Endothelial cell of umbilical vein (primary cell): ENCODE measurements at regions not wholly inside any gene's neighbourhood (a gene's known extent, or its start where the extent isn't known, plus 50 kb on each side); places are given as distances from the start of the nearest gene placed in this dataset.

Experiments
- BruUV-seq: library from RNA; stranded (reverse); fragments of 400-500 nt; replicated peaks from 2 replicates; lab custom pipeline; 2021; lab: Mats Ljungman, UMichigan
- CTCF ChIA-PET: fragments of 300-600, 350-600 bp; sonication (Branson Sonifier 250); formaldehyde crosslinking; loops from one replicate; lab custom pipeline; 2021; ENCODE audit warnings: antibody characterized with exemption, inconsistent platforms; lab: Charles Lee
- POLR2A ChIA-PET: fragments of 300-600, 350-600 bp; sonication (Branson Sonifier 250); formaldehyde crosslinking; loops from one replicate; lab custom pipeline; 2021; ENCODE audit warnings: antibody characterized with exemption, inconsistent platforms; lab: Charles Lee
- DNase-seq: peaks from one replicate; pipeline ENCODE4 v3.0.0-alpha.2; 2011; ENCODE audit warnings: low read depth, low spot score
- FAIRE-seq: peaks from 2 replicates; lab custom pipeline; 2011; peaks lifted over from hg19 to GRCh38; lab: Jason Lieb, UNC
- H2AFZ ChIP-seq: 2 replicates; pipeline ENCODE4 v1.6.0; 2012; ENCODE audit warnings: low read depth, low read length, control low read depth, inconsistent platforms
- H3K27ac ChIP-seq: 2 replicates; pipeline ENCODE4 v1.5.1; 2011; ENCODE audit warnings: low read depth, mild to moderate bottlenecking, control low read depth, low read length, moderate library complexity; ENCODE audit not compliant: insufficient read depth
- H3K27me3 ChIP-seq, 2 experiments: 2 replicates each; pipeline versions ENCODE4 v1.6.0 to v1.6.1; 2011; ENCODE audit warnings: low read length in 2 of 2, mixed read lengths in 1 of 2; ENCODE audit not compliant: control insufficient read depth in 2 of 2, insufficient read depth in 2 of 2
- H3K36me3 ChIP-seq, 2 experiments: 2 replicates in 1 of 2; 3 replicates in 1 of 2; pipeline ENCODE4 v1.5.1; 2011; ENCODE audit warnings: low read length in 2 of 2, mild to moderate bottlenecking in 1 of 2, moderate library complexity in 1 of 2; ENCODE audit not compliant: control insufficient read depth in 2 of 2, insufficient read depth in 2 of 2; ENCODE audit errors: extremely low read depth in 1 of 2
- H3K4me1 ChIP-seq: 3 replicates; pipeline ENCODE4 v1.5.1; 2011; ENCODE audit warnings: mild to moderate bottlenecking, low read length; ENCODE audit not compliant: control insufficient read depth, insufficient read depth; ENCODE audit errors: extremely low read depth
- H3K4me2 ChIP-seq: 2 replicates; pipeline ENCODE4 v1.6.1; 2011; ENCODE audit warnings: low read length, control low read depth, mixed read lengths; ENCODE audit not compliant: insufficient read depth
- H3K4me3 ChIP-seq, 3 experiments: fragments of 200-600 bp in 1 of 3; sonication (generic), shearing (Covaris generic) in 1 of 3; replicated peaks in 1 of 3; 2 replicates each; pipeline ENCODE4 v1.5.1; 2011 to 2016; ENCODE audit warnings: control low read depth in 3 of 3, low read length in 3 of 3, mild to moderate bottlenecking in 2 of 3, inconsistent platforms in 1 of 3, low read depth in 1 of 3, moderate library complexity in 1 of 3; ENCODE audit not compliant: insufficient read depth in 1 of 3
- H3K79me2 ChIP-seq: 2 replicates; pipeline ENCODE4 v1.6.0; 2012; ENCODE audit warnings: low read length, inconsistent platforms; ENCODE audit not compliant: control insufficient read depth, insufficient read depth
- H3K9ac ChIP-seq: replicated peaks from 2 replicates; pipeline ENCODE3; 2011; ENCODE audit warnings: low read length, control low read depth; ENCODE audit not compliant: insufficient read depth; ENCODE audit errors: extremely low read depth
- H3K9me1 ChIP-seq: replicated peaks from 3 replicates; pipeline ENCODE4 v1.6.0; 2011; ENCODE audit warnings: mild to moderate bottlenecking, low read length; ENCODE audit not compliant: control insufficient read depth, insufficient read depth; ENCODE audit errors: extremely low read depth
- H3K9me3 ChIP-seq: replicated peaks from 2 replicates; pipeline ENCODE4 v1.5.1; 2012; ENCODE audit warnings: low read length, inconsistent platforms; ENCODE audit not compliant: control insufficient read depth, insufficient read depth
- H4K20me1 ChIP-seq: replicated peaks from 2 replicates; pipeline ENCODE3; 2011; ENCODE audit warnings: mild to moderate bottlenecking, low read length; ENCODE audit not compliant: control insufficient read depth, insufficient read depth; ENCODE audit errors: extremely low read depth
- CTCF ChIP-seq, 2 donors: IDR thresholded peaks; 1 replicate in 1 of 2; 2 replicates in 1 of 2; pipeline ENCODE4 v1.5.1; 2011; ENCODE audit warnings: low read length in 2 of 2, mild to moderate bottlenecking in 2 of 2, moderate library complexity in 2 of 2, control low read depth in 1 of 2, inconsistent platforms in 1 of 2, low read depth in 1 of 2; ENCODE audit not compliant: insufficient read depth in 1 of 2; ENCODE audit errors: extremely low read depth in 1 of 2
- FOS ChIP-seq: IDR thresholded peaks from 2 replicates; pipeline ENCODE4 v1.6.1; 2011; ENCODE audit warnings: mild to moderate bottlenecking, low read length, moderate library complexity, borderline replicate concordance; ENCODE audit not compliant: insufficient read depth
- JUN ChIP-seq: IDR thresholded peaks from 2 replicates; pipeline ENCODE4 v1.6.1; 2011; ENCODE audit warnings: borderline replicate concordance, low read depth; ENCODE audit not compliant: insufficient read length, insufficient read depth
- POLR2A ChIP-seq: IDR thresholded peaks from 2 replicates; pipeline ENCODE4 v1.6.1; 2012; ENCODE audit warnings: low read depth, mild to moderate bottlenecking, control low read depth, low read length
- dilution Hi-C: fragments of 300-500 bp; cut with MboI; formaldehyde crosslinking; loops from one replicate; pipeline ENCODE4 v1.15.0; 2019; ENCODE audit warnings: low sequenced_read_pairs; ENCODE audit not compliant: extremely low pct_ligation_motif_present
- intact Hi-C: fragments of 100-400 bp; cut with micrococcal nuclease; formaldehyde crosslinking; loops from one replicate; pipeline ENCODE4 v1.10.0; 2022
- TF ChIP-seq, protein P1 (sequence below): IDR thresholded peaks from 2 replicates; pipeline ENCODE4 v1.6.1; 2011; ENCODE audit not compliant: insufficient read depth, insufficient read length

- DNase-seq (no peak), FAIRE-seq (no peak)
- Histone ChIP-seq H3K4me1 (no peaks in the 10 kb centered on the region), H3K9ac (no peak overlapping the region), H4K20me1 (no peaks in the 10 kb centered on the region), H3K36me3 (no peaks in the 10 kb centered on the region), H3K79me2 (no peaks in the 10 kb centered on the region), H3K4me3 (no peak overlapping the region), H3K27me3 (no peaks in the 10 kb centered on the region), H3K27ac (no peak overlapping the region), H3K4me2 (no peak overlapping the region), H3K9me1 (no peaks in the 10 kb centered on the region), H3K9me3 (peaks cover 6% of the 10 kb centered on the region), H2AFZ (no peak overlapping the region)
- intact Hi-C loops: no loop called here
- TF ChIP-seq CTCF (IDR thresholded peaks at IDR 0.05; ENCODE audit: extremely low read depth in 1 of 2, insufficient read depth in 1 of 2, low read depth in 1 of 2, low read length in 2 of 2) (no peak), FOS (no peak), POLR2A (no peak)
- TF ChIP-seq, protein P1, sequence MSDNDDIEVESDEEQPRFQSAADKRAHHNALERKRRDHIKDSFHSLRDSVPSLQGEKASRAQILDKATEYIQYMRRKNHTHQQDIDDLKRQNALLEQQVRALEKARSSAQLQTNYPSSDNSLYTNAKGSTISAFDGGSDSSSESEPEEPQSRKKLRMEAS: no peak
- ChIA-PET CTCF (interaction anchor here (2.0 kb wide), 1 partner anchor 12 kb away, joined by 5 read pairs; no protein-coding TSS in a partner anchor), POLR2A (no interaction called here)
- dilution Hi-C loops: no loop called here
- no TSS peak for BruUV-seq
Observed at GRCh38 chr5:3303777-3304176, 291.9 kb upstream of the IRX1 start.

DNA sequence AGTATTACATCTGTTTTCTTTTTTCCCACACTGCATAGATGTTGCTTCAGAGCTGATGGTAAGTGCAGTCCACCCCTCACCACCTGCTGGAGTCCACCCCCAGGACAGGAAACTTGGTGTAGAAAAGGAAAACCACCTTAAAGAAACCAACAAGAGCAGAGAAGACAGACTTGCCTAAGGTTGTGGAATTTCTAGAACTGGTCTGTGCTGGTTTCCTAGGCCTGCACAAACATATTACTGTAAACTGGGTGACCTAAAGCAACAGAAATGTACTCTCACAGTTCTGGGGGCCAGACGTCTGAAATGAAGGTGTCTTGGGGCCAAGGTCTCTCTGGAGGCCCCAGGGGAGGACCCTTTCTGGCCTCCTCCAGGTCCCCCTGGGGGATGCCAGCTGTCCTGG lies 293.4 kb upstream of the IRX1 start:
- no peak for DNase-seq
- dilution Hi-C loops: no loop called here
- Histone ChIP-seq H3K36me3 (no peaks in the 10 kb centered on the region), H3K27ac (no peak overlapping the region), H3K4me2 (no peak overlapping the region), H3K9me1 (no peaks in the 10 kb centered on the region), H3K9ac (no peak overlapping the region), H3K4me3 (no peak overlapping the region), H4K20me1 (no peaks in the 10 kb centered on the region), H3K9me3 (peaks cover 6% of the 10 kb centered on the region), H3K4me1 (no peaks in the 10 kb centered on the region), H2AFZ (no peak overlapping the region), H3K27me3 (no peaks in the 10 kb centered on the region), H3K79me2 (no peaks in the 10 kb centered on the region)
- BruUV-seq: no TSS peak
- CTCF ChIA-PET: no interaction called here
- no peak for TF ChIP-seq JUN
- no peak for FAIRE-seq
- intact Hi-C loops: no loop called here
- POLR2A ChIA-PET: no interaction called here
